H1 (cell line): ENCODE measurements at regions not wholly inside any gene's neighbourhood (a gene's known extent, or its start where the extent isn't known, plus 50 kb on each side); places are given as distances from the start of the nearest gene placed in this dataset.

Experiments
- CTCF ChIA-PET: fragments of 300-600 bp; sonication (Branson Sonifier 250); formaldehyde crosslinking; loops from one replicate; lab custom pipeline; 2021; ENCODE audit not compliant: partially characterized antibody; lab: Charles Lee
- POLR2A ChIA-PET: fragments of 300-600 bp; sonication (Branson Sonifier 250); formaldehyde crosslinking; loops from one replicate; lab custom pipeline; 2021; ENCODE audit warnings: inconsistent platforms; ENCODE audit not compliant: partially characterized antibody; lab: Charles Lee
- DNase-seq, 2 experiments: peaks; one replicate each; pipeline versions ENCODE4 v3.0.0 to v3.0.0-alpha.2; 2010 to 2022; ENCODE audit warnings: low spot score in 2 of 2, low read depth in 1 of 2, mixed read lengths in 1 of 2
- FAIRE-seq: peaks from 2 replicates; lab custom pipeline; 2011; peaks lifted over from hg19 to GRCh38; lab: Jason Lieb, UNC
- H2AFZ ChIP-seq: 2 replicates; pipeline ENCODE4 v1.8.1; 2012; ENCODE audit warnings: low read length, inconsistent platforms
- H2AK5ac ChIP-seq: 2 replicates; pipeline ENCODE4 v1.6.1; 2013; ENCODE audit warnings: low read depth, low read length
- H2BK120ac ChIP-seq: replicated peaks from 2 replicates; pipeline ENCODE3; 2013; ENCODE audit warnings: low read depth, low read length, inconsistent platforms
- H2BK12ac ChIP-seq: 2 replicates; pipeline ENCODE4 v1.6.1; 2013; ENCODE audit warnings: low read depth, low read length
- H2BK15ac ChIP-seq: 2 replicates; pipeline ENCODE4 v1.6.1; 2013; ENCODE audit warnings: low read length
- H2BK20ac ChIP-seq: 2 replicates; pipeline ENCODE4 v1.6.1; 2013; ENCODE audit warnings: low read length
- H2BK5ac ChIP-seq: 2 replicates; pipeline ENCODE4 v1.6.1; 2013; ENCODE audit warnings: low read depth, low read length
- H3K14ac ChIP-seq: 2 replicates; pipeline ENCODE4 v1.6.1; 2013; ENCODE audit warnings: inconsistent platforms; ENCODE audit not compliant: insufficient read length
- H3K18ac ChIP-seq: 2 replicates; pipeline ENCODE4 v1.6.1; 2013; ENCODE audit warnings: low read length; ENCODE audit errors: extremely low read depth
- H3K23ac ChIP-seq: 2 replicates; pipeline ENCODE4 v1.6.1; 2013; ENCODE audit warnings: inconsistent platforms; ENCODE audit not compliant: insufficient read length
- H3K23me2 ChIP-seq: 2 replicates; pipeline ENCODE4 v1.6.1; 2013; ENCODE audit warnings: low read depth, low read length
- H3K27ac ChIP-seq: 2 replicates; pipeline ENCODE4 v1.6.1; 2011; ENCODE audit warnings: low read depth, low read length, inconsistent platforms
- H3K27me3 ChIP-seq, 4 experiments: replicated peaks in 1 of 4; 1 replicate in 1 of 4; 2 replicates in 3 of 4; pipeline versions ENCODE4 v1.6.1 to v1.8.1; 2011 to 2013; ENCODE audit warnings: low read length in 3 of 4, mild to moderate bottlenecking in 3 of 4, inconsistent platforms in 2 of 4, mixed read lengths in 2 of 4, moderate library complexity in 1 of 4; ENCODE audit not compliant: control insufficient read depth in 3 of 4, insufficient read depth in 3 of 4; ENCODE audit errors: extremely low read depth in 1 of 4
- H3K36me3 ChIP-seq, 4 experiments: 2 replicates each; pipeline versions ENCODE4 v1.6.1 to v1.8.1; 2011 to 2013; ENCODE audit warnings: mild to moderate bottlenecking in 4 of 4, low read length in 3 of 4, moderate library complexity in 2 of 4, control low read depth in 1 of 4, inconsistent platforms in 1 of 4; ENCODE audit not compliant: insufficient read depth in 4 of 4, control insufficient read depth in 2 of 4
- H3K4ac ChIP-seq: replicated peaks from 2 replicates; pipeline ENCODE3; 2013; ENCODE audit warnings: low read length, low read depth, mixed read lengths, inconsistent platforms; ENCODE audit not compliant: insufficient read length
- H3K4me1 ChIP-seq, 4 experiments: replicated peaks in 1 of 4; 1 replicate in 1 of 4; 2 replicates in 3 of 4; pipeline versions ENCODE4 v1.6.1 to v1.8.1; 2011 to 2013; ENCODE audit warnings: low read length in 3 of 4, inconsistent platforms in 2 of 4, mixed read lengths in 1 of 4; ENCODE audit not compliant: insufficient read depth in 4 of 4, control insufficient read depth in 3 of 4
- H3K4me2 ChIP-seq, 2 experiments: 2 replicates each; pipeline versions ENCODE4 v1.6.1 to v1.8.1; 2011 to 2013; ENCODE audit warnings: low read depth in 2 of 2, low read length in 2 of 2, control low read depth in 1 of 2, inconsistent platforms in 1 of 2, mild to moderate bottlenecking in 1 of 2; ENCODE audit not compliant: insufficient read depth in 1 of 2
- H3K4me3 ChIP-seq, 4 experiments: fragments of 200-600, 300-600 bp in 1 of 4; sonication (generic), shearing (Covaris generic), sonication (Bioruptor Twin) in 1 of 4; 2 replicates each; pipeline versions ENCODE4 v1.5.1 to v1.8.1; 2011 to 2016; ENCODE audit warnings: low read length in 4 of 4, low read depth in 3 of 4, control low read depth in 2 of 4, inconsistent platforms in 2 of 4, mild to moderate bottlenecking in 2 of 4, mixed read lengths in 1 of 4, moderate library complexity in 1 of 4; ENCODE audit not compliant: insufficient read depth in 2 of 4; ENCODE audit errors: extremely low read depth in 1 of 4
- H3K56ac ChIP-seq: replicated peaks from 2 replicates; pipeline ENCODE3; 2013; ENCODE audit warnings: low read depth, mild to moderate bottlenecking, mixed read lengths, low read length, inconsistent platforms; ENCODE audit not compliant: insufficient read length
- H3K79me1 ChIP-seq: 2 replicates; pipeline ENCODE4 v1.6.1; 2013; ENCODE audit warnings: low read depth, low read length, control low read depth
- H3K79me2 ChIP-seq, 2 experiments: 2 replicates each; pipeline versions ENCODE4 v1.6.1 to v1.8.1; 2012 to 2013; ENCODE audit warnings: low read length in 2 of 2, mild to moderate bottlenecking in 2 of 2, inconsistent platforms in 1 of 2; ENCODE audit not compliant: insufficient read depth in 2 of 2, control insufficient read depth in 1 of 2
- H3K9ac ChIP-seq, 4 experiments: replicated peaks in 1 of 4; 1 replicate in 1 of 4; 2 replicates in 3 of 4; pipeline versions ENCODE4 v1.6.1 to v1.8.1; 2011 to 2013; ENCODE audit warnings: low read depth in 3 of 4, low read length in 3 of 4, control low read depth in 2 of 4, mild to moderate bottlenecking in 2 of 4, moderate library complexity in 2 of 4, inconsistent platforms in 1 of 4; ENCODE audit errors: extremely low read depth in 1 of 4
- H3K9me3 ChIP-seq, 2 experiments: 2 replicates each; pipeline versions ENCODE4 v1.6.1 to v1.8.1; 2012 to 2013; ENCODE audit warnings: mild to moderate bottlenecking in 2 of 2, moderate library complexity in 2 of 2, control low read depth in 1 of 2, inconsistent platforms in 1 of 2, low read depth in 1 of 2, low read length in 1 of 2, mixed read lengths in 1 of 2; ENCODE audit not compliant: insufficient read depth in 2 of 2
- H4K20me1 ChIP-seq, 2 experiments: replicated peaks in 1 of 2; 2 replicates each; pipeline versions ENCODE3 to v1.8.1; 2011 to 2013; ENCODE audit warnings: inconsistent platforms in 2 of 2, low read length in 2 of 2, mild to moderate bottlenecking in 1 of 2; ENCODE audit not compliant: insufficient read depth in 2 of 2, control insufficient read depth in 1 of 2
- H4K5ac ChIP-seq: 2 replicates; pipeline ENCODE4 v1.6.1; 2013; ENCODE audit warnings: low read length, low read depth, mixed read lengths, inconsistent platforms; ENCODE audit not compliant: insufficient read length
- H4K8ac ChIP-seq: 2 replicates; pipeline ENCODE4 v1.8.0; 2013; ENCODE audit warnings: mild to moderate bottlenecking, moderate library complexity, low read length, inconsistent platforms; ENCODE audit not compliant: insufficient read depth; ENCODE audit errors: extremely low read depth
- H4K91ac ChIP-seq: replicated peaks from 2 replicates; pipeline ENCODE3; 2013; ENCODE audit warnings: low read length, mixed read lengths, inconsistent platforms; ENCODE audit not compliant: insufficient read length
- CBX5 ChIP-seq: fragments of 300-800, 300-1000 bp; sonication (generic); IDR thresholded peaks from 2 replicates; pipeline ENCODE4 v1.7.1; 2016; ENCODE audit warnings: antibody characterized with exemption, low read length, low read depth
- CTBP2 ChIP-seq: IDR thresholded peaks from 2 replicates; pipeline ENCODE4 v1.7.0; 2011; ENCODE audit warnings: borderline replicate concordance, mild to moderate bottlenecking, moderate library complexity, mixed read lengths, low read length; ENCODE audit not compliant: insufficient read depth, insufficient read length
- KDM4A ChIP-seq: IDR thresholded peaks from one replicate; pipeline ENCODE4 v1.7.1; 2012; ENCODE audit warnings: low read depth, mild to moderate bottlenecking, moderate library complexity, low read length, inconsistent platforms; ENCODE audit not compliant: severe bottlenecking
- MAFK ChIP-seq: IDR thresholded peaks from 2 replicates; pipeline ENCODE4 v1.6.1; 2012; ENCODE audit warnings: low read depth, mild to moderate bottlenecking, improper control_type of control experiment, low read length
- NRF1 ChIP-seq: IDR thresholded peaks from 2 replicates; pipeline ENCODE4 v1.6.1; 2011; ENCODE audit warnings: mild to moderate bottlenecking, low read depth, low read length, improper control_type of control experiment
- TAF1 ChIP-seq: IDR thresholded peaks from 2 replicates; pipeline ENCODE4 v1.6.1; 2011; ENCODE audit warnings: mild to moderate bottlenecking, low read depth, low read length
- YY1 ChIP-seq: IDR thresholded peaks from 2 replicates; pipeline ENCODE4 v1.6.1; 2011; ENCODE audit warnings: low read depth, mild to moderate bottlenecking, low read length
- WGBS, 2 experiments: shearing (Covaris generic) in 1 of 2; methylation state at CpG; one replicate each; pipeline versions ENCODE4 v1.1.6 to v1.1.7; 2013 to 2015; ENCODE audit warnings: low lambda C conversion rate in 2 of 2, mixed read lengths in 2 of 2, inconsistent platforms in 1 of 2, low coverage in 1 of 2, missing lambda C conversion rate in 1 of 2; ENCODE audit not compliant: insufficient replicate concordance in 2 of 2, insufficient coverage in 1 of 2, insufficient read length in 1 of 2; ENCODE audit errors: extremely low coverage in 1 of 2, missing lambda C conversion rate in 1 of 2; 5-methylcytosine and 5-hydroxymethylcytosine counted together

DNA sequence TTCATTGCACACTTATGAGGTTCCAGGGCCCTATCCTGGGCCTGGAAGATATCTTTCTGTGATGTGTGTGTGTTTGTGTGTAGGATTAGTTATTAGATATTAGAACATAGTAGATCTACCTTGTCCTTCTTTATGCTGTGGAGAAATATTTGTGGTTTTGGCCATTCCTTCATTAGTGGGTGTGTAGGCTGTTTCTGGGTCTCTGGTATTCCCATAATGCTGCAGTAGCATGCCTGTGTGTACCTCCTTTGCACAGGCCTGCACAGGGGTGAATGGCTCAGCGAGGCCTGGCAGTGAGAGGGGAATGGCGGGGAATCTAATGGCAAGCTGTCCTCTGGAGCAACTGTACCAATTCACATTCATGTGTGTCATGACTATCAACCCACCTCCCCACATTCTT is 125.8 kb upstream of the MRPS22 start:
- Histone ChIP-seq H2AK5ac (no peak overlapping the region), H3K9me3 (peaks cover 3 to 8% of the 10 kb centered on the region in 2 experiments; a peak in 2 of 4 replicates), H2BK15ac (no peak overlapping the region), H3K36me3 (no peaks in the 10 kb centered on the region), H3K79me2 (no peaks in the 10 kb centered on the region), H3K23ac (no peak overlapping the region), H3K23me2 (no peaks in the 10 kb centered on the region), H2BK12ac (no peak overlapping the region), H3K4me2 (no peak overlapping the region), H4K91ac (no peak overlapping the region), H3K9ac (no peak overlapping the region), H3K4ac (no peak overlapping the region), H4K5ac (no peak overlapping the region), H2AFZ (no peak overlapping the region), H2BK120ac (no peak overlapping the region), H4K8ac (no peak overlapping the region), H3K27me3 (no peaks in the 10 kb centered on the region; a peak in 1 of 7 replicates), H3K18ac (no peak overlapping the region), H4K20me1 (no peaks in the 10 kb centered on the region), H3K56ac (no peak overlapping the region), H2BK20ac (no peak overlapping the region), H2BK5ac (no peak overlapping the region), H3K27ac (no peak overlapping the region), H3K4me1 (no peaks in the 10 kb centered on the region), H3K14ac (no peak overlapping the region), H3K79me1 (no peaks in the 10 kb centered on the region), H3K4me3 (no peak overlapping the region)
- no peak for DNase-seq
- WGBS, 2 experiments: 83% methylated on average over 2 of the region's 2 CpGs; no CpG with 5 or more reads in 1 of the 2 experiments
- ChIA-PET POLR2A (no interaction called here), CTCF (interaction anchor here (0.7 kb wide), 1 partner anchor 13 kb away, joined by 3 read pairs; no protein-coding TSS in a partner anchor)
- FAIRE-seq: no peak
- TF ChIP-seq MAFK (no peak), NRF1 (no peak), YY1 (no peak), KDM4A (no peak), CBX5 (no peak), TAF1 (no peak), CTBP2 (no peak)
